GM21447 (cell line): ENCODE measurements at regions not wholly inside any gene's neighbourhood (a gene's known extent, or its start where the extent isn't known, plus 50 kb on each side); places are given as distances from the start of the nearest gene placed in this dataset.
"Not testable (repeated sequence)": the region's sequence is repeated elsewhere in the genome, so short reads cannot be mapped to it uniquely, and the experiment has no call there.

Experiments
- ATAC-seq: cut with Tn5 transposase; IDR thresholded peaks from one replicate; pipeline ENCODE4 v1.9.1; 2021; ENCODE audit not compliant: unreplicated experiment

DNA sequence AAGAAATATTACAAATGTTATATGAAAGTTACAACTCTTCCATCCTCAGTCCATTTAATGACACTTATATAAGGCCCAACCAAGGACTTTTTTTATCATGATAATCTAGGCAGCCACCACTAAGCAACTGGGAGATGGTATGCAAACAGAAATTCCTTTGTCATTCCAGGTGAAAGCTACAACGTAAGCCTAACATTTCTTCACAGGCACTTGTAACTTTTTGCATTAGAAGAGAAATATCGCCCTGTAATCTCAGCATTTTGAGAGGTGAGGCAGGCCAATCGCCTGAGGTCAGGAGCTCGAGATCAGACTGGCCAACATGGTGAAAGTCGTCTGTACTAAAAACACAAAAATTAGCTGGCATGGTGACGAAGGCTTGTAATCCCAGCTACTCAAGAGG, 581.2 kb upstream of the SLC8A1 start:
- ATAC-seq, result no peak

- ATAC-seq, result no peak
Measured at GRCh38 chr2:41038408-41038807, 586.5 kb upstream of the SLC8A1 start.

GRCh38 chr2:41039750-41040149, 587.9 kb upstream of the SLC8A1 start:
- not testable (repeated sequence) for ATAC-seq

GRCh38 chr2:41040782-41041520, 589.1 kb upstream of the SLC8A1 start:
- no peak for ATAC-seq

DNA sequence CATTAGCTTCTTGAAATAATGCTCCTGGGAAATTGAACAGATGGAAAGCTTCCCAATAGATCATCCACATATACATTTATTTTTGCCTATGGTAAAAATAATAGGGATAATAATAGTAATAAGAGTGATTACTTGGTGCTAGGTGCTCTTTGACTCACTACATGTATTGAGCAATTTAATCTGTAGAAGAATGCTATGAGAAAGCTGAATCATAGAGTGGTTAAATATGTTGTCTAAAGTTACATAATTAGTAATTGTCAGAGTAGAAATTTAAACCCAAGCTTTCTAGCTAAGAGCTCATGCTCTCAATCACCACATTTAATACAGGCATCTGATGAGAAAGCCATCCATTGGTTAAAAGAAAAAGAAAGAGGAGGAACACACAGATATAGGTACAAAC, 590.5 kb upstream of the SLC8A1 start:
- ATAC-seq, result no peak

DNA sequence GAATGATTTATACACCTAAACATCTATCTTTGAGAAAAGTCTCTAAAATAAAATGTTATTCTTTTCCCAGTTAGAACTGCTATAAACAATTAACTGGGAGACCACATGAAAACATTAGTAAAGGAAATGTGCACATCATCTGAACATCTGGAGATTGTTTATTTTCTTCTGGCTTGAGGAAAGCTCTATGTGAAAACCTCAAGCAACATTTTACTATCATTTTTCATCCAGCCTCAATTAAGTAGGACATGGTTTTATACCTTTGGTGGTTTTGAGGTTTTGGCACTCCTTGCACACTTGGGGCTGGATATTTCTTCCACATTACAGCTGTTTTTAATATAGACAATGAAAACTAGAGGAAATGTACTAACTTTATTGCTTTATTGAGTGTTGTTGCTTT, 609.5 kb upstream of the SLC8A1 start:
- ATAC-seq, result no peak

DNA sequence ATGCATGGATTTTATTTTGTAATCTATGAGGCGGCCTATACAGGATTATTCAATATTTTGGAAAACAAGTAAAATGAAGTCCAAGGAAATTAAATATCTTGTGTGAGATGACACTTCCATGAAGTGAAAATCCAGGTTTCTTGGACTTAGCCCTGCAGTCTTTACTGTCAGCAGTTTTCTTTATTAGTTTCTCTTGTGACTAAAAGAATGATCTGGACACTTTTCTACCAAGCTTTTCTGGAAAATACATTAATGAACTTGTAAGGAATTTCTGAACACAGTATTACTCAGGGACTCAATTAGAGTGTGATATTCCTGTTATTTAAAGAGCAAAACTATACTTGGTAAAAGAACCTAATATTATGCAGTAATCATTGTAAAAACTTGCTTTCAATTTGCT, 610.4 kb upstream of the SLC8A1 start:
- no peak for ATAC-seq

GRCh38 chr2:41066168-41066567, 614.3 kb upstream of the SLC8A1 start:
- no peak for ATAC-seq

DNA sequence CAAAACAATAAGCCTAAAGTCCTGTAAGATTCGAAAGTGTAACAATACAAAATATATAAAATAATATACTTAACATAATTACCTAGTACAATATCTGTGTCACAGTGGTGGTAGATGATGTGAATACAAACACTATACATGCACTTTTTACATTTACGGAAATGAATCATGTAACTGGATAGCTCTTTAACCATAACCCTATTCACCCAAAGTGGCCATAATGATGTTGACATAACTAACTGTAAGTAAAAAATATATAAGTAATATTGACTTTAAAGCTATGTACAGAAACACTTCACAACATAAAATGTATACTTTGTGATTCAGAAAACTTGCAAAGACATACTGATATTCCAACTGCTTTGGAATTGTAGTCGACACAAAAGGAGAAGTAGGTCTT, 616.9 kb upstream of the SLC8A1 start:
- no peak for ATAC-seq

DNA sequence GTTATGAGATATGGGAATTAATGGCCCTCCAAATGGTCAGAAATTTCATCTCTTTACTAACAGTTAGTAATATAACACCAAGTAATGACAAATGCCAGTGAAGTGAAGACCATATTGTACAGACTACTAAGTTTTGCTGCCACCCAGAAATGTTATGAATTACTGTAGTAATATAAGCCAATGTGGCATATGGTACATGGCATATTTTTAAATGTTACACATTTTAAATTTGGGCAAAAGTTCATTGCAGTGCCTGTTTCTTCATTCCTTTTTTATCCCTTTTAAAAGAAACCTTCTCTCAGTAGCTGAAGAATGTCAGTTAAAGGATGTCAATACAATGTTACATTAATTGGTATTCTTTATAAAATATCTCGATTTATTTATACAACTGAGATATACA, 626.5 kb upstream of the SLC8A1 start:
- no peak for ATAC-seq

GRCh38 chr2:41079011-41079410, 627.1 kb upstream of the SLC8A1 start:
- no peak for ATAC-seq

GRCh38 chr2:41084321-41084720, 632.4 kb upstream of the SLC8A1 start:
- no peak for ATAC-seq

- no peak for ATAC-seq
Measured at GRCh38 chr2:41087946-41088345, 636.1 kb upstream of the SLC8A1 start.

DNA sequence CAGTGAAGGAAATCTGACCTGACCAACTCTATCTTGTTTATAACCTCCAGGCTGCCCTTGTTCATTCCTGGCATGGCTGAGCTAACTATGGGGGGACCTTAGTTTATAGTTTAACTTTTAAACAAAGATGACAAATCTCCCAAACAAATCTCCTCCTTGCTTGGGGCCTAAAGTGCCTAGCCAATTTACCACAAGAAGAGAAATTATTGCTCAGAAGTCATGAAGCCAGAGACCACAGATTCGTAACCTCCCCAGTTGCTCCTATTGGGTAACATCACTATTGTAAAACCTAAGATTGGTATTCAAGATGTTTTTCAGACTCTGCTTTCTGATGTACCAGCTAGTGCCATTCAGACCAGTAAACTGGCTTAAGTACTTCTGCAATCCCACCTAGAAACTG, 649.4 kb upstream of the SLC8A1 start:
- no peak for ATAC-seq

DNA sequence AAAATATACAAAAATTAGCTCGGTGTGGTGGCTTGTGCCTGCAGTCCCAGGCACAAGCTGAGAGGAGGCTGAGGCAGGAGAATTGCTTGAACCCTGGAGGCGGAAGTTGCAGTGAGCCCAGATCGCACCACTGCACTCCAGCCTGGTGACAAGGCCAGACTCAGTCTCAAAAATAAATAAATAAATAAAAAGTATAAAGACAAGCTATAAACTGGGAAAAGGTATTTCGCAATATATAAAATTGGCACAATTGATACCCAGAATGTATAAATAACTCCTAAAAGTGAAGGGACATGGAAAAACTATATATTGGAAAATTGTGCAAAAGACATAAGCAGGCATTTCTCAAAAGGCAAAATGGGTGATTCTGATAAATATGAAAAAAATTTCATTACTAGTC, 657.9 kb upstream of the SLC8A1 start:
- ATAC-seq, result no peak

- ATAC-seq, result no peak
Measured at GRCh38 chr2:41111836-41112627, 660.1 kb upstream of the SLC8A1 start.

DNA sequence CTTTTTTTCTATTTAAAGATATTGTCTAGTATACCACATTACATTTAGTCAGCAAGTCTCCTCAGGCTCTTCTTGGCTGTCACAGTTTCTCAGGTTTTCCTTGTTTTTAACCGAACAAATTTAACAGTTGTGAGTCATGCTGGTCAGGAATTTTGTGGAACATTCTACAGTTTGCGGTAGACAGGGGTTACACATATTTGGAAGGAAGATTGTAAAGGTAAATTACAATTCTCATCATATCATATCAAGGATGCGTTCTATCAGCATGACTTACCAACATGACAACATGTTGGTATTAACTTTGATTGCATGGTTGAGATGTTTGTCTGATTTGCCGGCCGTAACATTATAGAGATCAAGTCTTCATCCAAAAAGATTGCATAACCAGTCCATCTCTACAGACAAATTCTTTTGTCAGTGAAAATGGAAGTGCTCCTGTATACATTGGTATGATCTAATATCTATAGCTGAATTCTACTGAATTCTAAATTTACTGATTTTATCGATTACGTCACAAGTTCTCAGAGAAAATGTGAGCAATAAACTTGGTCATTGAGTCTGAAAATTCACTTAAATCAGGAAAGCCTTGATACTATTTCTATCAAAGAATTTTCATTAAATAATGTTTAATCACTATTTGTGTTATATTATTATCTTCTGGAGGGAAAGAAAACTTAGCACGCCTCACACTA, 664.4 kb upstream of the SLC8A1 start:
- ATAC-seq, result no peak

DNA sequence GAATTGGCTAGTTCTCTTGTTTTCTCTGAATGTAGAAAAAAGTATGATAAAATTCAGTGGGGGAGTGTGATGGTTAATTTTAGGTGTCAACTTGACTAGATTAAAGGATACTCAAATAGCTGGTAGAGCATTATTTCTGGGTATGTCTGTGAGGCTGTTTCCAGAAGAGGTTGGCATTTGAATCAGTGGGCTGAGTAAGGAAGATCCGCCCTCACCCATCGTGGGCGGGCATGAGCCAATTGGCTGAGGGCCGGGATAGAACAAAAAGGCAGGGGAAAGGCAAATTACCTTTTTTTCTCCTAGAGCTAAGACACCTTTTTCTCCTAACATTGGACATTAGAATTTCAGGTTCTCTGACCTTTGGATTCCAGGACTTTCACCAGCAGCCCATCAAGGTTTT, 667.6 kb upstream of the SLC8A1 start:
- ATAC-seq, result no peak

DNA sequence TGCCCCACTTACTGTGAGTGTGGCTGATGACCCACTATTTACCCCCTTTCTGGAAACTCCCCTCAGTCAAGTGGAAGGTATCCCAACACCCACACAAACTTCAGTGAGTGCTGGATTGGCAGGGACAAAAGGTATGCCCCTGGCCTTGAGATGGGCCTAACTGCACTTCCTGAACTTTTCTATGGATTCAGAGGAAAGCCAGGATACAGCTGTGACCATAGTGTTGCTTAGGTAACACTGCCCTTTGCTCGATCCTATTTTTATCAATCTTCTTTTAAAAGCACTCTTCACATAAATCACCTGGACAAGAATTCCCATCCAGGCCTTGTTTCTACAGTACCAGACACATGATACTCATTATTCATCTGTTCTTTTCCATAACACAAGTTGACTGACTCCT, 671.5 kb upstream of the SLC8A1 start:
- no peak for ATAC-seq

GRCh38 chr2:41127351-41127750, 675.5 kb upstream of the SLC8A1 start:
- ATAC-seq, result no peak

GRCh38 chr2:41129988-41130387, 678.1 kb upstream of the SLC8A1 start:
- no peak for ATAC-seq

DNA sequence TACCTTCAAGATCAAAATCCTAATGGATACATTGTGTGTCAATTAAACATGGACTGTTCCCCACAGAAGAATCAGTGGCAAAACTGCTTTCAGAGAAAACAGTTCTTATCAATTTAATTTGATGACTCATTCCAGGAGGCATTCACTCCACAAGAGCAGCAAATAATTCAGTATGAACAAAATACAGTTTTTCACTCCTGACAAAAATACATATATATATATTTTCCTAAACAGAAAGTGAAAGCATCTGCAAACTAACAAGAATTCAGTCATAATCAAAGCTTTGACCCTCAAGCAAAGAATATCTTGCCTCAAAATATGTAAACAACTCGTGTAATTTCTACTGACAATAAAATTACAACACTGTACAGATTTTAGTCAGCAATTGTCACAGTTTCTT, 685.1 kb upstream of the SLC8A1 start:
- ATAC-seq, result no peak
